ENCODE measurements at regions not wholly inside any gene's neighbourhood (a gene's known extent, or its start where the extent isn't known, plus 50 kb on each side); places are given as distances from the start of the nearest gene placed in this dataset.

- DNase-seq = no peak
These were observed 95.1 kb upstream of the MYCN start for GRCh38 chr2:15845294-15845693.

- DNase-seq = no peak
These were observed 94.5 kb upstream of the MYCN start for GRCh38 chr2:15845737-15846405.

GRCh38 chr2:15846626-15847025 lies 93.7 kb upstream of the MYCN start:
- DNase-seq = no peak

GRCh38 chr2:15850534-15850933 lies 89.8 kb upstream of the MYCN start:
- DNase-seq = no peak

GRCh38 chr2:15851076-15851693 lies 89.2 kb upstream of the MYCN start:
- DNase-seq = no peak

- DNase-seq = no peak
These were observed 87.5 kb upstream of the MYCN start for GRCh38 chr2:15852811-15853210.

GRCh38 chr2:15853903-15854302 lies 86.4 kb upstream of the MYCN start:
- DNase-seq = no peak

GRCh38 chr2:15855766-15856260 lies 84.5 kb upstream of the MYCN start:
- no peak for DNase-seq

GRCh38 chr2:15856318-15856717 lies 84.0 kb upstream of the MYCN start:
- no peak for DNase-seq

GRCh38 chr2:15858466-15858865 lies 81.9 kb upstream of the MYCN start:
- DNase-seq = no peak

- no peak for DNase-seq
These were observed 80.2 kb upstream of the MYCN start for GRCh38 chr2:15860051-15860663.

GRCh38 chr2:15860760-15861159 lies 79.6 kb upstream of the MYCN start:
- no peak for DNase-seq

- DNase-seq = no peak
These were observed 79.1 kb upstream of the MYCN start for GRCh38 chr2:15861172-15861822.

- no peak for DNase-seq
These were observed 78.5 kb upstream of the MYCN start for GRCh38 chr2:15861898-15862297.

- no peak for DNase-seq
These were observed 77.3 kb upstream of the MYCN start for GRCh38 chr2:15863089-15863488.

- DNase-seq = no peak
These were observed 76.7 kb upstream of the MYCN start for GRCh38 chr2:15863494-15864175.

GRCh38 chr2:15864176-15864769 lies 76.1 kb upstream of the MYCN start:
- no peak for DNase-seq

- no peak for DNase-seq
These were observed 74.4 kb upstream of the MYCN start for GRCh38 chr2:15865923-15866322.

- no peak for DNase-seq
These were observed 73.7 kb upstream of the MYCN start for GRCh38 chr2:15866563-15867193.

GRCh38 chr2:15867194-15868171 lies 72.9 kb upstream of the MYCN start:
- no peak for DNase-seq

- no peak for DNase-seq
These were observed 72.2 kb upstream of the MYCN start for GRCh38 chr2:15868186-15868585.

All from right forelimb (tissue), 1 donor.